H1 (cell line): ENCODE measurements at regions not wholly inside any gene's neighbourhood (a gene's known extent, or its start where the extent isn't known, plus 50 kb on each side); places are given as distances from the start of the nearest gene placed in this dataset.

Source experiments
- CBX8 ChIP-seq: fragments of 300-800, 300-1000 bp; sonication (generic); IDR thresholded peaks from 2 replicates; pipeline ENCODE4 v1.7.1; 2016; ENCODE audit warnings: low read depth, low read length, borderline replicate concordance
- CHD2 ChIP-seq: IDR thresholded peaks from 2 replicates; pipeline ENCODE4 v1.6.1; 2012; ENCODE audit warnings: low read length, improper control_type of control experiment
- PHF8 ChIP-seq: fragments of 200-600 bp; sonication (generic); conservative IDR thresholded peaks from 2 replicates; pipeline ENCODE4 v1.7.1; 2012; ENCODE audit warnings: low read depth, mild to moderate bottlenecking, inconsistent platforms, low read length, moderate library complexity
- POLR2A ChIP-seq, 2 experiments: IDR thresholded peaks; 1 replicate in 1 of 2; 2 replicates in 1 of 2; pipeline ENCODE4 v1.6.1; 2011; ENCODE audit warnings: low read depth in 2 of 2, low read length in 2 of 2, mild to moderate bottlenecking in 2 of 2; ENCODE audit errors: control extremely low read depth in 1 of 2
- SIN3A ChIP-seq, 2 experiments: IDR thresholded peaks in 1 of 2; conservative IDR thresholded peaks in 1 of 2; 2 replicates each; pipeline ENCODE4 v1.6.1; 2011 to 2012; ENCODE audit warnings: low read length in 2 of 2, improper control_type of control experiment in 1 of 2, low read depth in 1 of 2, mild to moderate bottlenecking in 1 of 2
- TAF1 ChIP-seq: IDR thresholded peaks from 2 replicates; pipeline ENCODE4 v1.6.1; 2011; ENCODE audit warnings: mild to moderate bottlenecking, low read depth, low read length
- TF ChIP-seq, protein P1 (sequence below), 3 experiments: IDR thresholded peaks; 1 replicate in 2 of 3; 2 replicates in 1 of 3; pipeline versions ENCODE4 v1.5.1 to v1.6.1; 2011; ENCODE audit warnings: low read length in 3 of 3, mild to moderate bottlenecking in 3 of 3, inconsistent platforms in 2 of 3, low read depth in 1 of 3, moderate library complexity in 1 of 3; ENCODE audit not compliant: insufficient read depth in 1 of 3; ENCODE audit errors: control extremely low read depth in 1 of 3

DNA sequence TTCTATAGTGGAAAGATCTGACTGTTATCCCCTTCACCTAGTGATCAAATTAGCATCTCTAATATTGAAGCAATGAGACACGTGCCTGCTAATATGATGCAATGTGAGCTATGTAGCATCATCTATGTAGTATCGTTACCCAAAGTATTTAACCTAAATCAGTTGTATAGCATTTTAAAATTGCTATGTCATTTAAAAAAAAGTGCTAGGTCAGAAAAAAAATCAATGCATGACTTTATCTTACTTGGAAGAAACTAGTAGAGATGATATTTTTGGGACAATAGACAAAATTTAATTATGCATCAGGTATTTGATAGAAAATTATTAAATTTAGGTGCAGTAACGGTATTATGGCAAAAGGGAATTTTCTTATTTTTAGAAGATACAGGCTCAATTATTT, 157.3 kb downstream of the CCDC71L start:
- TF ChIP-seq POLR2A (IDR thresholded peaks at IDR 0.05; ENCODE audit: control extremely low read depth in 1 of 2, low read depth in 2 of 2, low read length in 2 of 2), result no peak
- TF ChIP-seq, protein P1, sequence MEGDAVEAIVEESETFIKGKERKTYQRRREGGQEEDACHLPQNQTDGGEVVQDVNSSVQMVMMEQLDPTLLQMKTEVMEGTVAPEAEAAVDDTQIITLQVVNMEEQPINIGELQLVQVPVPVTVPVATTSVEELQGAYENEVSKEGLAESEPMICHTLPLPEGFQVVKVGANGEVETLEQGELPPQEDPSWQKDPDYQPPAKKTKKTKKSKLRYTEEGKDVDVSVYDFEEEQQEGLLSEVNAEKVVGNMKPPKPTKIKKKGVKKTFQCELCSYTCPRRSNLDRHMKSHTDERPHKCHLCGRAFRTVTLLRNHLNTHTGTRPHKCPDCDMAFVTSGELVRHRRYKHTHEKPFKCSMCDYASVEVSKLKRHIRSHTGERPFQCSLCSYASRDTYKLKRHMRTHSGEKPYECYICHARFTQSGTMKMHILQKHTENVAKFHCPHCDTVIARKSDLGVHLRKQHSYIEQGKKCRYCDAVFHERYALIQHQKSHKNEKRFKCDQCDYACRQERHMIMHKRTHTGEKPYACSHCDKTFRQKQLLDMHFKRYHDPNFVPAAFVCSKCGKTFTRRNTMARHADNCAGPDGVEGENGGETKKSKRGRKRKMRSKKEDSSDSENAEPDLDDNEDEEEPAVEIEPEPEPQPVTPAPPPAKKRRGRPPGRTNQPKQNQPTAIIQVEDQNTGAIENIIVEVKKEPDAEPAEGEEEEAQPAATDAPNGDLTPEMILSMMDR (IDR thresholded peaks at IDR 0.05; ENCODE audit: control extremely low read depth in 1 of 3, insufficient read depth in 1 of 3, low read depth in 1 of 3, low read length in 3 of 3), result no peak
- TF ChIP-seq PHF8, result no peak
- no peak for TF ChIP-seq CHD2
- TF ChIP-seq TAF1, result no peak
- no peak for TF ChIP-seq SIN3A (conservative IDR thresholded peaks at IDR 0.05 in 1 of 2, IDR thresholded peaks at IDR 0.05 in 1 of 2; ENCODE audit: low read depth in 1 of 2, low read length in 2 of 2)
- no peak for TF ChIP-seq CBX8
